ENCODE measurements at regions not wholly inside any gene's neighbourhood (a gene's known extent, or its start where the extent isn't known, plus 50 kb on each side); places are given as distances from the start of the nearest gene placed in this dataset.
"Not testable (repeated sequence)": the region's sequence is repeated elsewhere in the genome, so short reads cannot be mapped to it uniquely, and the experiment has no call there.

GRCh38 chr9:26780307-26780706 is 112.3 kb downstream of the CAAP1 start:
- not testable (repeated sequence) for TF ChIP-seq ZNF121, ZNF843, FEZF1, ZNF223, CTCF (tag by site-specific recombination; IDR thresholded peaks at IDR 0.05)

All from HEK293 (cell line).